HUES64 (cell line): ENCODE measurements at regions not wholly inside any gene's neighbourhood (a gene's known extent, or its start where the extent isn't known, plus 50 kb on each side); places are given as distances from the start of the nearest gene placed in this dataset.
A peak's percentile ranks its signal among the peaks of the same experiment; 100 is the strongest.

Source experiments
- H3K27ac ChIP-seq: 2 replicates; pipeline ENCODE4 v1.7.0; 2013; ENCODE audit warnings: low read depth, low read length, inconsistent platforms
- H3K27me3 ChIP-seq: 2 replicates; pipeline ENCODE4 v1.6.1; 2013; ENCODE audit warnings: mild to moderate bottlenecking, low read length; ENCODE audit not compliant: insufficient read depth
- H3K36me3 ChIP-seq: 2 replicates; pipeline ENCODE4 v1.6.1; 2013; ENCODE audit warnings: mild to moderate bottlenecking, low read length; ENCODE audit not compliant: insufficient read depth
- H3K4me1 ChIP-seq: 2 replicates; pipeline ENCODE4 v1.6.1; 2013; ENCODE audit warnings: mild to moderate bottlenecking, low read length, moderate library complexity; ENCODE audit not compliant: insufficient read depth
- H3K4me3 ChIP-seq: 2 replicates; pipeline ENCODE4 v1.5.1; 2013; ENCODE audit warnings: mild to moderate bottlenecking, low read length, moderate library complexity
- H3K9ac ChIP-seq: 2 replicates; pipeline ENCODE4 v1.6.1; 2013; ENCODE audit warnings: mild to moderate bottlenecking, low read depth, low read length
- H3K9me3 ChIP-seq: 2 replicates; pipeline ENCODE4 v1.6.1; 2013; ENCODE audit warnings: low read depth, low read length; ENCODE audit not compliant: insufficient read depth
- WGBS: fragments of 150-250, 120-280 bp; methylation state at CpG from one replicate; pipeline ENCODE4 v1.1.7; 2013; ENCODE audit warnings: missing lambda C conversion rate; 5-methylcytosine and 5-hydroxymethylcytosine counted together

DNA sequence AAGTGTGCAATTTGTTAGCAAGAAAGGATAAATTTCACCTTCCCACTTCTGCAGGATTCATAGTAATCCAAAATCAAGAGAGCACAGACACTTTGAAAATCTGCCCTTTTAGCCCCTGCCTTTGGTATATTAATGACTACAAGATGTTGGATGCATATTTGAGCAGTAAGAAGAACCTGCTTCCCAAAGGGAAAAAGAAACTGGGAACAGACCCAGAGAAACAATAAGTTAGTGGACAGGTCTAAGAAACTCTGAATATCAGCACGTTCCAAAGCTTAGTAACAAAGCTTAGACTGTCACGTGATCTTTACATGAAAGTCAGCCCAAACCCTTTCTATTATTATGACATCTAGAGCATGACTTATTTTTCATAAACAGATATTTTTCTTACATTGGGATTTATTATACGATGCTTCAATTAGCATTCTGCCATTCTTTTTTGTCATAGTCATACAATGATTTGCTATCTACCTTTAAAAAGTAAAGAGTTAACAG lies 390.9 kb upstream of the ADGRL2 start:
- H3K36me3 ChIP-seq: no peaks in the 10 kb centered on the region
- 93% methylated on average over 2 of the region's 3 CpGs for WGBS
- no peaks in the 10 kb centered on the region for H3K27me3 ChIP-seq
- no peak overlapping the region for H3K27ac ChIP-seq
- no peak overlapping the region for H3K9ac ChIP-seq
- no peaks in the 10 kb centered on the region for H3K9me3 ChIP-seq
- peaks cover 59% of the 10 kb centered on the region for H3K4me1 ChIP-seq
- H3K4me3 ChIP-seq: no peak overlapping the region

DNA sequence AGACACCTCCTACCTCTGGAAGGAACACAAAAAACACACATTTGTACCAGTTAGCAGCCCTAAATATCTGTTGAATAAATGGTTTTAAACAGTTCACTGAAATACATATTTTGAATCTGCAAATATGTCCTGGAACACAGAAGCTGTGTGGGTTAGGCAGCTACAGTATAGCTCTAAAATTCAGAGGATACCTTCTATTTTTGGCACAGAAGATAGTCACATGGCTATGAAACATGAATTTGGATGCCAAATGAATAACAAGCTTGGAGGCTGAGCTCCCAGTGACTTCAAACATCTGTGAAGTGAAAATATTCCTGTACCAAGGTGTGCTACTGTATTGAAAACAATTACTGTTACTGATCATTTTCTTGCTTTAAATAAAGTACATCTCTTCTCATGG lies 391.5 kb upstream of the ADGRL2 start:
- Histone ChIP-seq H3K4me3 (no peak overlapping the region), H3K9ac (no peak overlapping the region), H3K4me1 (peaks cover 55% of the 10 kb centered on the region), H3K27me3 (no peaks in the 10 kb centered on the region), H3K27ac (no peak overlapping the region), H3K36me3 (no peaks in the 10 kb centered on the region), H3K9me3 (no peaks in the 10 kb centered on the region)

DNA sequence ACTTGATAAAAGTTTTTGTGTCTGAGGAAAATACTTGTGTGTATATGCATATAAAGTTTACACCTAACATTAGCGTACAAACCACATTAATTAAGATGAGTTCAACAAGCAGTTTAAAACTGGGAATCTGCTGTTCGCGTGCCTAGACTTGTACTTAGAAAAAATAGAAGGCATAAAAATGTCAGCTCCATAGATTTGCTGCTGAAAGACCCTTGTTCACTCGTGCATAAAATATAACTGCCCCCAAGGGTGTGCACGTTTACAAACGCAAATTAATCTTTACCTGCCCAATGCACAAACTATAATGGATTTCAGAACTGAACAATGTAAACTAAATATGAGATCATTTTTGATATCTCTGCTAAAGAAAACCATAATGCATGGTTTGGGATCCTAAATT lies 392.3 kb upstream of the ADGRL2 start:
- Histone ChIP-seq H3K4me1 (peaks cover 47% of the 10 kb centered on the region), H3K27me3 (no peaks in the 10 kb centered on the region), H3K9me3 (no peaks in the 10 kb centered on the region), H3K4me3 (no peak overlapping the region), H3K36me3 (no peaks in the 10 kb centered on the region), H3K27ac (no peak overlapping the region), H3K9ac (no peak overlapping the region)
- 91% methylated on average over 6 of the region's 6 CpGs for WGBS

DNA sequence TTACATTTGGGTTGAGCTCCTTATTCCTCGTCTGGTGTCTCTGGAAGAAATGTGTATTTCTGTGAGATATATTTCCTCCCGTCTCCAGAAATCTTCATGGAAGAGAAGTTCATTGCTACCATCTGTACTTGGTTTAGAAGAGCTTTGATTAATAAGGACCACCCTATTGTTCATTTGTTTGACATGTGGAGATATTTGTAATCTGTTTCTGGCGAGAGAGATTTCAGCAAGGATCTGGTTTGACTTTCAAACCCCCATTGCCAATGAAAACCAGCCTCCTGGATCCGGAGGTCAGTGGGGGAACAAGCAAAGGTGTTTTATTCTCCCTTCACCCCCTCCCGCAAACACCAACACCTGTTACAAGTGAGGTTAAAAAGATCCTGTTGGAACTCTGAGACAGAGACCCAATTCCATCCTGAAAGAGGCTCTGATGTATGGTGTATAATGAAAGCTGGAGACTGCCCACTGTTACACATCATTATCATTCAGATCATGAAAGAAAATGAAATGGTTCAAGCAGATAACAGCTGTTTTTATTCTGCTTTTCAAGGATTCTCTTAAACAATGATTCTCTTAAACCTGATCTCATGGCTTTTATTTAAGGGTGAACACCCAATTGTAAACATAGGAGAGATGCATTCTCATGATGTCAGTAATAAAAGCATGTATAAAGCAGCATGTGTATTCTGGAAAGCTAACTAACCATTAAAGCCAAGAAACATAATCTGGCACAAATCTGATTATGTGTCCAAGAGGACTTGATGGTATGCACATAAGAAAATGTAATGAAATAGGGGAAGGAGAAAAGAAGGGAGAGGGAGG lies 393.5 kb upstream of the ADGRL2 start:
- no peaks in the 10 kb centered on the region for H3K36me3 ChIP-seq
- H3K9me3 ChIP-seq: no peaks in the 10 kb centered on the region
- H3K9ac ChIP-seq: no peak overlapping the region
- WGBS: 80% methylated on average over 4 of the region's 5 CpGs
- peak overlapping the region; percentile 48 for H3K27ac ChIP-seq
- no peak overlapping the region for H3K4me3 ChIP-seq
- H3K4me1 ChIP-seq: peaks cover 35% of the 10 kb centered on the region
- no peaks in the 10 kb centered on the region for H3K27me3 ChIP-seq

GRCh38 chr1:81406292-81406999 lies 394.3 kb upstream of the ADGRL2 start:
- Histone ChIP-seq H3K9me3 (no peaks in the 10 kb centered on the region), H3K27me3 (no peaks in the 10 kb centered on the region), H3K36me3 (no peaks in the 10 kb centered on the region), H3K4me3 (no peak overlapping the region), H3K9ac (no peak overlapping the region), H3K27ac (no peak overlapping the region), H3K4me1 (peaks cover 34% of the 10 kb centered on the region)
- 89% methylated on average over 8 of the region's 8 CpGs for WGBS

GRCh38 chr1:81398041-81398440 lies 402.7 kb upstream of the ADGRL2 start:
- H3K4me1 ChIP-seq: no peaks in the 10 kb centered on the region
- H3K27ac ChIP-seq: no peak overlapping the region
- H3K36me3 ChIP-seq: no peaks in the 10 kb centered on the region
- H3K27me3 ChIP-seq: no peaks in the 10 kb centered on the region
- no peak overlapping the region for H3K9ac ChIP-seq
- H3K4me3 ChIP-seq: no peak overlapping the region
- 0 out of 2 replicates have a peak, but pooled peaks cover 2% of the 10 kb centered on the region for H3K9me3 ChIP-seq

- no peak overlapping the region for H3K9ac ChIP-seq
- H3K9me3 ChIP-seq: no peaks in the 10 kb centered on the region
- H3K27me3 ChIP-seq: no peaks in the 10 kb centered on the region
- no peaks in the 10 kb centered on the region for H3K4me1 ChIP-seq
- H3K4me3 ChIP-seq: no peak overlapping the region
- H3K27ac ChIP-seq: no peak overlapping the region
- H3K36me3 ChIP-seq: no peaks in the 10 kb centered on the region
These were observed 408.1 kb upstream of the ADGRL2 start for GRCh38 chr1:81392526-81393226.

- H3K9ac ChIP-seq: no peak overlapping the region
- 81% methylated on average over 4 of the region's 4 CpGs for WGBS
- H3K27me3 ChIP-seq: no peaks in the 10 kb centered on the region
- no peak overlapping the region for H3K27ac ChIP-seq
- H3K36me3 ChIP-seq: no peaks in the 10 kb centered on the region
- H3K4me3 ChIP-seq: no peak overlapping the region
- H3K9me3 ChIP-seq: no peaks in the 10 kb centered on the region
- H3K4me1 ChIP-seq: no peaks in the 10 kb centered on the region
These were observed 409.5 kb upstream of the ADGRL2 start for GRCh38 chr1:81391125-81391828.

GRCh38 chr1:81388435-81388834 lies 412.3 kb upstream of the ADGRL2 start:
- Histone ChIP-seq H3K4me3 (no peak overlapping the region), H3K9ac (no peak overlapping the region), H3K27me3 (no peaks in the 10 kb centered on the region), H3K36me3 (no peaks in the 10 kb centered on the region), H3K9me3 (no peaks in the 10 kb centered on the region), H3K4me1 (no peaks in the 10 kb centered on the region), H3K27ac (no peak overlapping the region)
- 95% methylated on average over 4 of the region's 4 CpGs for whole genome bisulfite sequencing

- WGBS: 86% methylated on average over 3 of the region's 4 CpGs
- no peak overlapping the region for H3K27ac ChIP-seq
These were observed 413.3 kb upstream of the ADGRL2 start for GRCh38 chr1:81387446-81387845.

DNA sequence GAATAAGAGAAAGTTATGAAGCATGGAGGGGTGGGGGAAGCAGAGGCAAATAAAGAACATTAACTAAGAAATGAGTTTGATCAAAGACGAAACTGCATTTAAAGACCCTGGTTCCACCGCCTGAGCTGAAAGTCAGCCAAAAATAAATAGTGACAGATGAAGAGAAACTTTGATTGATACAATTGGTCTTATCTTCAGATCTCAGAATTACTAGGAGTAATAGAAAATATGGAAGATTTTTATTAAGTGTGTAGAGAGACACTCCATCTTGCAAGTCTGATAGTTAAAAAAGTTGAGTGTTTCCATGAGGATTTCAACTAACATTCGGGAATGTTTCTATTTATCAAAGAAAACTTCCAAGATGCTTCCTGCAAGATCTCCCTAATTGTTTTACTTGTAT lies 418.2 kb upstream of the ADGRL2 start:
- Histone ChIP-seq H3K27me3 (no peaks in the 10 kb centered on the region), H3K4me3 (no peak overlapping the region), H3K27ac (no peak overlapping the region), H3K9ac (no peak overlapping the region), H3K36me3 (no peaks in the 10 kb centered on the region), H3K4me1 (peaks cover 18% of the 10 kb centered on the region), H3K9me3 (no peaks in the 10 kb centered on the region)
- WGBS: over 99% methylated on average over 3 of the region's 3 CpGs

More at GRCh38 chr1:81387446-81387845, 413.3 kb upstream of the ADGRL2 start:
- no peak overlapping the region for H3K4me3 ChIP-seq
- no peaks in the 10 kb centered on the region for H3K9me3 ChIP-seq
- H3K9ac ChIP-seq: no peak overlapping the region
- H3K36me3 ChIP-seq: no peaks in the 10 kb centered on the region
- H3K27me3 ChIP-seq: no peaks in the 10 kb centered on the region
- no peaks in the 10 kb centered on the region for H3K4me1 ChIP-seq
